ENCODE measurements at regions not wholly inside any gene's neighbourhood (a gene's known extent, or its start where the extent isn't known, plus 50 kb on each side); places are given as distances from the start of the nearest gene placed in this dataset.

DNA sequence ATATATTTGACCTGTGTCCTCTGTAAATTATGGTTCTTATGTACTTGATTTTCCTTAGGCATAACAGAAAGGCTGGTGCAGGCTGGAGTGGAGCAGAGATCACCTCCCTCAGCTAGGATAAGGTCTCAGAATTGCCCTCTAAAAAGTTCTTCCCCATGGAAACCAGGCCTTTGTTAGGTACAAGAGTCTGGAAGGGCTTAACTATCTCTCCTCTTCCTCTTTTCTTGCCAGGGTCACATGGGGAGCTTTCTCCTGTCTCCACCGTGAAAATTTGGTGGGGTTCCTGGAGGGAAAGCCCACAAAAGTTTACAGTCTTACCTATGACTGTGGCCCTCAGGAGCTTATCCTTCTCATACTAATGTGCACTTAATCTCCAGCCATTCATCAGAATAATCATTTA lies 633.2 kb downstream of the MCTP2 start:
- no peak for TF ChIP-seq CREB1 (CRISPR knock-in tag; IDR thresholded peaks at IDR 0.05)
- TF ChIP-seq, protein P1, sequence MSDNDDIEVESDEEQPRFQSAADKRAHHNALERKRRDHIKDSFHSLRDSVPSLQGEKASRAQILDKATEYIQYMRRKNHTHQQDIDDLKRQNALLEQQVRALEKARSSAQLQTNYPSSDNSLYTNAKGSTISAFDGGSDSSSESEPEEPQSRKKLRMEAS (CRISPR knock-in tag; IDR thresholded peaks at IDR 0.05), result no peak
- TF ChIP-seq, protein P2, sequence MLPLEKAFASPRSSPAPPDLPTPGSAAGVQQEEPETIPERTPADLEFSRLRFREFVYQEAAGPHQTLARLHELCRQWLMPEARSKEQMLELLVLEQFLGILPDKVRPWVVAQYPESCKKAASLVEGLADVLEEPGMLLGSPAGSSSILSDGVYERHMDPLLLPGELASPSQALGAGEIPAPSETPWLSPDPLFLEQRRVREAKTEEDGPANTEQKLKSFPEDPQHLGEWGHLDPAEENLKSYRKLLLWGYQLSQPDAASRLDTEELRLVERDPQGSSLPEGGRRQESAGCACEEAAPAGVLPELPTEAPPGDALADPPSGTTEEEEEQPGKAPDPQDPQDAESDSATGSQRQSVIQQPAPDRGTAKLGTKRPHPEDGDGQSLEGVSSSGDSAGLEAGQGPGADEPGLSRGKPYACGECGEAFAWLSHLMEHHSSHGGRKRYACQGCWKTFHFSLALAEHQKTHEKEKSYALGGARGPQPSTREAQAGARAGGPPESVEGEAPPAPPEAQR (CRISPR knock-in tag; IDR thresholded peaks at IDR 0.05), result no peak
